Ovary (tissue), 7 donors: ENCODE measurements at regions not wholly inside any gene's neighbourhood (a gene's known extent, or its start where the extent isn't known, plus 50 kb on each side); places are given as distances from the start of the nearest gene placed in this dataset.

Experiments
- DNase-seq, 5 donors: peaks; one replicate each; pipeline ENCODE4 v3.0.0-alpha.2; 2019 to 2020
- H3K27ac ChIP-seq, 2 donors: fragments of 200-600 bp; one replicate each; pipeline versions ENCODE4 v1.5.1 to v1.8.0; 2019 to 2022
- H3K27me3 ChIP-seq: fragments of 200-600 bp; one replicate; pipeline ENCODE4 v1.8.0; 2022
- H3K36me3 ChIP-seq: fragments of 200-600 bp; sonication (generic); one replicate; pipeline ENCODE4 v1.5.1; 2019
- H3K4me1 ChIP-seq: one replicate; pipeline ENCODE4 v1.8.1; 2013; ENCODE audit warnings: mild to moderate bottlenecking, moderate library complexity; ENCODE audit not compliant: insufficient read depth
- H3K4me3 ChIP-seq: fragments of 200-600 bp; sonication (generic); one replicate; pipeline ENCODE4 v1.5.1; 2017
- H3K9me3 ChIP-seq, 2 donors: fragments of 200-600 bp in 1 of 2; sonication (generic) in 1 of 2; one replicate each; pipeline versions ENCODE4 v1.5.1 to v1.8.1; 2013 to 2019; ENCODE audit warnings: mild to moderate bottlenecking in 1 of 2, moderate library complexity in 1 of 2
- EP300 ChIP-seq: sonication (generic); formaldehyde crosslinking; IDR thresholded peaks from one replicate; pipeline ENCODE4 v1.6.1; 2017; ENCODE audit warnings: antibody characterized with exemption
- POLR2A ChIP-seq: fragments of 450-650 bp; IDR thresholded peaks from one replicate; pipeline ENCODE4 v1.6.1; 2017; ENCODE audit warnings: antibody characterized with exemption, mild to moderate bottlenecking, moderate library complexity
- WGBS, 3 donors: extraction: QIAGEN DNeasy Blood & Tissue Kit in 1 of 3; methylation state at CpG; one replicate each; pipeline versions ENCODE4 v1.1.5 to v1.1.7; 2013 to 2017; 5-methylcytosine and 5-hydroxymethylcytosine counted together
- intact Hi-C, 4 donors: fragments of 100-400 bp; cut with DNase I; formaldehyde crosslinking; loops; one replicate each; pipeline versions ENCODE4 v1.11.0 to v1.15.1; 2022 to 2023
- TF ChIP-seq, protein P1 (sequence below), 3 donors: fragments of 450-650 bp in 2 of 3; fragments of 200-600 bp in 1 of 3; IDR thresholded peaks; one replicate each; pipeline versions ENCODE4 v1.5.1 to v1.8.0; 2016 to 2022; ENCODE audit warnings: antibody characterized with exemption in 3 of 3, mild to moderate bottlenecking in 1 of 3
- donor health status: DM: no; HTN: no; CAD: no; lungs with moderate emphysema.
- donor health status: DM: no; HTN: no; CAD: no.
- donor health status: Bipolar disorder and iron deficiency.
- donor health status: DM: no; HTN: no; CAD: no.
- donor health status: DM: yes; HTN: yes; CAD: no.

DNA sequence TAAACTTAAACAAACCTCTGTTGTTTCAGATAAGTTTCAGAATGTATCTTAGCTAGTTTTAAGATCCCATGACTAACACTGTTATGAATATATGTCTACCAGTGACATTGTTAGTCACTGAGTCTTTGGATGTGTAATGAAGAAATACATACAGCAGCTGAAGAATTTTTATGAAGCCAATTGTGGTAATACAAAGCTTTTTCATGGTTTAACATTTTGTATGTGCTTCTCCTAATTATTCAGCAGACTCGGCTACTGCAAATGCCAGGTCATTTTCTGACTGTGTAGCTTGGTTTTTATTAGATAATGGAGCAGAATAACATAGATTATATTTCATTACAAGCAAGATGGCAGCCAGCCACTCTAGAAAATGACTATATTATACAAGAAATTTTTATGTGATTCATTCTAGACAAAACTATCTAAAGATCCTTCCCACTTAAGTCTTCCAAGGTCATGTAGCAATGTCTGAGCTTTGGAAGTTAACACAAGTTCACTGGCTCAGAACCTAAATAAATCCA, 147.8 kb downstream of the TNFSF18 start:
- 5 to 23% (median 9%) methylated on average over 1 of the region's 1 CpG for WGBS, 3 donors
- TF ChIP-seq, protein P1, sequence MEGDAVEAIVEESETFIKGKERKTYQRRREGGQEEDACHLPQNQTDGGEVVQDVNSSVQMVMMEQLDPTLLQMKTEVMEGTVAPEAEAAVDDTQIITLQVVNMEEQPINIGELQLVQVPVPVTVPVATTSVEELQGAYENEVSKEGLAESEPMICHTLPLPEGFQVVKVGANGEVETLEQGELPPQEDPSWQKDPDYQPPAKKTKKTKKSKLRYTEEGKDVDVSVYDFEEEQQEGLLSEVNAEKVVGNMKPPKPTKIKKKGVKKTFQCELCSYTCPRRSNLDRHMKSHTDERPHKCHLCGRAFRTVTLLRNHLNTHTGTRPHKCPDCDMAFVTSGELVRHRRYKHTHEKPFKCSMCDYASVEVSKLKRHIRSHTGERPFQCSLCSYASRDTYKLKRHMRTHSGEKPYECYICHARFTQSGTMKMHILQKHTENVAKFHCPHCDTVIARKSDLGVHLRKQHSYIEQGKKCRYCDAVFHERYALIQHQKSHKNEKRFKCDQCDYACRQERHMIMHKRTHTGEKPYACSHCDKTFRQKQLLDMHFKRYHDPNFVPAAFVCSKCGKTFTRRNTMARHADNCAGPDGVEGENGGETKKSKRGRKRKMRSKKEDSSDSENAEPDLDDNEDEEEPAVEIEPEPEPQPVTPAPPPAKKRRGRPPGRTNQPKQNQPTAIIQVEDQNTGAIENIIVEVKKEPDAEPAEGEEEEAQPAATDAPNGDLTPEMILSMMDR (IDR thresholded peaks at IDR 0.05), result no peak
- TF ChIP-seq POLR2A (no peak), EP300 (no peak)
- Histone ChIP-seq H3K4me3 (no peak overlapping the region), H3K9me3 (no peaks in the 10 kb centered on the region), H3K36me3 (no peaks in the 10 kb centered on the region), H3K27ac (no peak overlapping the region), H3K4me1 (no peaks in the 10 kb centered on the region), H3K27me3 (no peaks in the 10 kb centered on the region)
- DNase-seq, result no peak
- intact Hi-C loops, result no loop called here

DNA sequence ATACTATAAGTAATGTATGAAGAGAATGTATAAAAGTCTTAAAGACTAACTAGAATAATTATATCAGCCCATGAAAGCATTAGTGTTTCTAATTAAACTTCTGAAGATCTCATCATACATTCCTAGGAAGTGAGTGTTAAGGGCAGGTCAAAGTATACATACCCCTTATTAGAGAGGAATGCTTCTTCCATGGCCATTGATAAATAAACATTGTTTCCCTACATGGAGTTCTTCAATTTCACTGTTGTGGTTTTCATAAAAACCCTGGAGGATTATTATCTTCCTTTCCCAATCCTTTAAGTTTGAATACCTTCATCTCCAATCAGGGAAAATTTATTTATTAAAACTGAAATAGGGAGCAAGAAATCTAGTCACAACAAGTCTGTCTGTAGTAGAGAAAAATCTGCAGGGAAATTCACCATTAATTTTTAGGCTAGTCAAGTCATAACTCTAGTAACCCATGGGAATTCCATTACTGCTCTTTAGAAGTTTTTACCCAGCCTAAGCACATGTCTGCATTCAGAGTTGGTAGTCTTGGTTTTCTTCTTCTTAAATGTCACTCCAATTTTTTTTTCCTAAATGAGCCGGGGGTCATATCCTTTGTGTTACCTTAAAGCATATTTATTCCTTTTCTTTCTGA, 147.0 kb downstream of the TNFSF18 start:
- no peaks in the 10 kb centered on the region for H3K36me3 ChIP-seq
- H3K4me1 ChIP-seq, result no peaks in the 10 kb centered on the region
- no peaks in the 10 kb centered on the region for H3K27me3 ChIP-seq
- 79 to 82% (median 82%) methylated on average over 1 of the region's 1 CpG for WGBS, 3 donors
- no peak for DNase-seq
- H3K4me3 ChIP-seq, result no peak overlapping the region
- TF ChIP-seq EP300, result no peak
- TF ChIP-seq, protein P1 (IDR thresholded peaks at IDR 0.05), result no peak
- no peak for TF ChIP-seq POLR2A
- intact Hi-C loops, result no loop called here
- H3K9me3 ChIP-seq, result no peaks in the 10 kb centered on the region
- no peak overlapping the region for H3K27ac ChIP-seq

DNA sequence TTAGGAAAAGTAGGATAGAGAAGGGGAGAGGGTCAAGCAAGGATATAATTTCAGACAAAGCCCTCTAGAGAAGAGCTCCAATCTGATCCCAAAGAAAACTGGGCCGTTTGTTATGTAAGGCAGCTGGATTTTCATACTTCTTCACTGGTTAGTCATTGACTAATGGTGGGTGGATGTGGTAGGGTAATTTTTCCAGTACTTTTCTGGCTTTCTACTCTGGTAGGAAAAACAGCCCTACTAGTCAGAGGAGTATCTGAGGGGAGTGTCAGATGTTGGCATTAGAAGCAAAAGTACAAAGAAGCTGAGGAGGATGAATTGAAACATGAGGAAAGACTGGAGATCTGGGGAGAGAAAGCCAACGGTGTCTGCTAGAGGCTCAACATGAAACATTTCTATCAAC, 145.3 kb downstream of the TNFSF18 start:
- 46 to 65% (median 52%) methylated on average over 2 of the region's 2 CpGs for WGBS, 3 donors
- TF ChIP-seq POLR2A, result no peak
- TF ChIP-seq EP300, result no peak
- TF ChIP-seq, protein P1 (IDR thresholded peaks at IDR 0.05), result no peak
- Histone ChIP-seq H3K9me3 (no peaks in the 10 kb centered on the region), H3K36me3 (no peaks in the 10 kb centered on the region), H3K4me3 (no peak overlapping the region), H3K4me1 (no peaks in the 10 kb centered on the region), H3K27ac (no peak overlapping the region), H3K27me3 (no peaks in the 10 kb centered on the region)
- intact Hi-C loops, result no loop called here
- no peak for DNase-seq

DNA sequence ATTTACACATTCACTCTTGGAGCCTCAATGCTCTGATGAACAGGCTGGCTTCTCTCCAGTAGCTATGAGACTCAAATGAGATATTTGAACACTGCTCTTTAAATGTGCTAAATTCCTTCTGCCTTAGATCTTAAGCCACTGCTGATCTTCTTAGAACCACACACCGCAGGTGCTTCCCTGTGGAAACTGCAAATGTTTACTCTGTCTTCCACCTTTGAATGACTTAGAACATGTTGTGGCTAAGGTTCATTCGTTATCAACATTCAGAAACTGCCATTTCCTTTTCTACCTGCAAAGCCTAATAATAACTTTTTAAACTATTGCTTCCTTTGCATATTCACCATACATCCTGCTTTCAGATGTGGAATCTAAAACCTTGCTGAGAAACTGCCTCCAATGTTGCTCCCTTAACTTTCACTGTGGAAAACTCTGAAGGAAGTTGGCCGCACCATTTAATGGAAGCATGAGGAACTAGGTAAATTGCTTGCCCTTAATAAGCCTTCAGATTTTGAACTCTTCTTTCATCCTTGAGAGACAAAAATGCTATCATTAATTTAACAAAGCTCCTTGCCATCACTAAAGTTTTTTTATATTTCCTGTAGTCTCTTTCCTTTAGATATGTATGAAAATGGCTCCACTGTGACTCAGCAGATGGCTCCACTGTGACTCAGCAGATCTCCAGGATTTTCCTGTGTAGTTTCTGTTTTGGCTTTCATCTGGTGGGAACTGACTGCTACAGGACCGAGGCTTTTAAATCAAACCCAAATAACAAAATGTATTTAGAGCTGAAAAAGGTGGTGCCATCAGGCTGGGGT, 143.8 kb downstream of the TNFSF18 start:
- no peak overlapping the region for H3K27ac ChIP-seq
- intact Hi-C loops, result no loop called here
- WGBS, 3 donors, result 75 to 79% (median 78%) methylated on average over 4 of the region's 4 CpGs

More for the DNA sequence above, 143.8 kb downstream of the TNFSF18 start:
- Histone ChIP-seq H3K36me3 (no peaks in the 10 kb centered on the region), H3K4me3 (no peak overlapping the region), H3K27me3 (no peaks in the 10 kb centered on the region), H3K4me1 (no peaks in the 10 kb centered on the region), H3K9me3 (no peaks in the 10 kb centered on the region)
- no peak for DNase-seq
- TF ChIP-seq POLR2A, result no peak
- TF ChIP-seq EP300, result no peak
- TF ChIP-seq, protein P1 (IDR thresholded peaks at IDR 0.05), result no peak
